H1 (cell line): ENCODE measurements at regions not wholly inside any gene's neighbourhood (a gene's known extent, or its start where the extent isn't known, plus 50 kb on each side); places are given as distances from the start of the nearest gene placed in this dataset.

Source experiments
- CTCF ChIA-PET: fragments of 300-600 bp; sonication (Branson Sonifier 250); formaldehyde crosslinking; loops from one replicate; lab custom pipeline; 2021; ENCODE audit not compliant: partially characterized antibody; lab: Charles Lee
- POLR2A ChIA-PET: fragments of 300-600 bp; sonication (Branson Sonifier 250); formaldehyde crosslinking; loops from one replicate; lab custom pipeline; 2021; ENCODE audit warnings: inconsistent platforms; ENCODE audit not compliant: partially characterized antibody; lab: Charles Lee
- DNase-seq, 2 experiments: peaks; one replicate each; pipeline versions ENCODE4 v3.0.0 to v3.0.0-alpha.2; 2010 to 2022; ENCODE audit warnings: low spot score in 2 of 2, low read depth in 1 of 2, mixed read lengths in 1 of 2
- FAIRE-seq: peaks from 2 replicates; lab custom pipeline; 2011; peaks lifted over from hg19 to GRCh38; lab: Jason Lieb, UNC
- H2AFZ ChIP-seq: 2 replicates; pipeline ENCODE4 v1.8.1; 2012; ENCODE audit warnings: low read length, inconsistent platforms
- H2AK5ac ChIP-seq: 2 replicates; pipeline ENCODE4 v1.6.1; 2013; ENCODE audit warnings: low read depth, low read length
- H2BK120ac ChIP-seq: replicated peaks from 2 replicates; pipeline ENCODE3; 2013; ENCODE audit warnings: low read depth, low read length, inconsistent platforms
- H2BK12ac ChIP-seq: 2 replicates; pipeline ENCODE4 v1.6.1; 2013; ENCODE audit warnings: low read depth, low read length
- H2BK15ac ChIP-seq: 2 replicates; pipeline ENCODE4 v1.6.1; 2013; ENCODE audit warnings: low read length
- H2BK20ac ChIP-seq: 2 replicates; pipeline ENCODE4 v1.6.1; 2013; ENCODE audit warnings: low read length
- H2BK5ac ChIP-seq: 2 replicates; pipeline ENCODE4 v1.6.1; 2013; ENCODE audit warnings: low read depth, low read length
- H3K14ac ChIP-seq: 2 replicates; pipeline ENCODE4 v1.6.1; 2013; ENCODE audit warnings: inconsistent platforms; ENCODE audit not compliant: insufficient read length
- H3K18ac ChIP-seq: 2 replicates; pipeline ENCODE4 v1.6.1; 2013; ENCODE audit warnings: low read length; ENCODE audit errors: extremely low read depth
- H3K23ac ChIP-seq: 2 replicates; pipeline ENCODE4 v1.6.1; 2013; ENCODE audit warnings: inconsistent platforms; ENCODE audit not compliant: insufficient read length
- H3K23me2 ChIP-seq: 2 replicates; pipeline ENCODE4 v1.6.1; 2013; ENCODE audit warnings: low read depth, low read length
- H3K27ac ChIP-seq: 2 replicates; pipeline ENCODE4 v1.6.1; 2011; ENCODE audit warnings: low read depth, low read length, inconsistent platforms
- H3K27me3 ChIP-seq, 4 experiments: replicated peaks in 1 of 4; 1 replicate in 1 of 4; 2 replicates in 3 of 4; pipeline versions ENCODE4 v1.6.1 to v1.8.1; 2011 to 2013; ENCODE audit warnings: low read length in 3 of 4, mild to moderate bottlenecking in 3 of 4, inconsistent platforms in 2 of 4, mixed read lengths in 2 of 4, moderate library complexity in 1 of 4; ENCODE audit not compliant: control insufficient read depth in 3 of 4, insufficient read depth in 3 of 4; ENCODE audit errors: extremely low read depth in 1 of 4
- H3K36me3 ChIP-seq, 4 experiments: 2 replicates each; pipeline versions ENCODE4 v1.6.1 to v1.8.1; 2011 to 2013; ENCODE audit warnings: mild to moderate bottlenecking in 4 of 4, low read length in 3 of 4, moderate library complexity in 2 of 4, control low read depth in 1 of 4, inconsistent platforms in 1 of 4; ENCODE audit not compliant: insufficient read depth in 4 of 4, control insufficient read depth in 2 of 4
- H3K4ac ChIP-seq: replicated peaks from 2 replicates; pipeline ENCODE3; 2013; ENCODE audit warnings: low read length, low read depth, mixed read lengths, inconsistent platforms; ENCODE audit not compliant: insufficient read length
- H3K4me1 ChIP-seq, 4 experiments: replicated peaks in 1 of 4; 1 replicate in 1 of 4; 2 replicates in 3 of 4; pipeline versions ENCODE4 v1.6.1 to v1.8.1; 2011 to 2013; ENCODE audit warnings: low read length in 3 of 4, inconsistent platforms in 2 of 4, mixed read lengths in 1 of 4; ENCODE audit not compliant: insufficient read depth in 4 of 4, control insufficient read depth in 3 of 4
- H3K4me2 ChIP-seq, 2 experiments: 2 replicates each; pipeline versions ENCODE4 v1.6.1 to v1.8.1; 2011 to 2013; ENCODE audit warnings: low read depth in 2 of 2, low read length in 2 of 2, control low read depth in 1 of 2, inconsistent platforms in 1 of 2, mild to moderate bottlenecking in 1 of 2; ENCODE audit not compliant: insufficient read depth in 1 of 2
- H3K4me3 ChIP-seq, 4 experiments: fragments of 200-600, 300-600 bp in 1 of 4; sonication (generic), shearing (Covaris generic), sonication (Bioruptor Twin) in 1 of 4; 2 replicates each; pipeline versions ENCODE4 v1.5.1 to v1.8.1; 2011 to 2016; ENCODE audit warnings: low read length in 4 of 4, low read depth in 3 of 4, control low read depth in 2 of 4, inconsistent platforms in 2 of 4, mild to moderate bottlenecking in 2 of 4, mixed read lengths in 1 of 4, moderate library complexity in 1 of 4; ENCODE audit not compliant: insufficient read depth in 2 of 4; ENCODE audit errors: extremely low read depth in 1 of 4
- H3K56ac ChIP-seq: replicated peaks from 2 replicates; pipeline ENCODE3; 2013; ENCODE audit warnings: low read depth, mild to moderate bottlenecking, mixed read lengths, low read length, inconsistent platforms; ENCODE audit not compliant: insufficient read length
- H3K79me1 ChIP-seq: 2 replicates; pipeline ENCODE4 v1.6.1; 2013; ENCODE audit warnings: low read depth, low read length, control low read depth
- H3K79me2 ChIP-seq, 2 experiments: 2 replicates each; pipeline versions ENCODE4 v1.6.1 to v1.8.1; 2012 to 2013; ENCODE audit warnings: low read length in 2 of 2, mild to moderate bottlenecking in 2 of 2, inconsistent platforms in 1 of 2; ENCODE audit not compliant: insufficient read depth in 2 of 2, control insufficient read depth in 1 of 2
- H3K9ac ChIP-seq, 4 experiments: replicated peaks in 1 of 4; 1 replicate in 1 of 4; 2 replicates in 3 of 4; pipeline versions ENCODE4 v1.6.1 to v1.8.1; 2011 to 2013; ENCODE audit warnings: low read depth in 3 of 4, low read length in 3 of 4, control low read depth in 2 of 4, mild to moderate bottlenecking in 2 of 4, moderate library complexity in 2 of 4, inconsistent platforms in 1 of 4; ENCODE audit errors: extremely low read depth in 1 of 4
- H3K9me3 ChIP-seq, 2 experiments: 2 replicates each; pipeline versions ENCODE4 v1.6.1 to v1.8.1; 2012 to 2013; ENCODE audit warnings: mild to moderate bottlenecking in 2 of 2, moderate library complexity in 2 of 2, control low read depth in 1 of 2, inconsistent platforms in 1 of 2, low read depth in 1 of 2, low read length in 1 of 2, mixed read lengths in 1 of 2; ENCODE audit not compliant: insufficient read depth in 2 of 2
- H4K20me1 ChIP-seq, 2 experiments: replicated peaks in 1 of 2; 2 replicates each; pipeline versions ENCODE3 to v1.8.1; 2011 to 2013; ENCODE audit warnings: inconsistent platforms in 2 of 2, low read length in 2 of 2, mild to moderate bottlenecking in 1 of 2; ENCODE audit not compliant: insufficient read depth in 2 of 2, control insufficient read depth in 1 of 2
- H4K5ac ChIP-seq: 2 replicates; pipeline ENCODE4 v1.6.1; 2013; ENCODE audit warnings: low read length, low read depth, mixed read lengths, inconsistent platforms; ENCODE audit not compliant: insufficient read length
- H4K8ac ChIP-seq: 2 replicates; pipeline ENCODE4 v1.8.0; 2013; ENCODE audit warnings: mild to moderate bottlenecking, moderate library complexity, low read length, inconsistent platforms; ENCODE audit not compliant: insufficient read depth; ENCODE audit errors: extremely low read depth
- H4K91ac ChIP-seq: replicated peaks from 2 replicates; pipeline ENCODE3; 2013; ENCODE audit warnings: low read length, mixed read lengths, inconsistent platforms; ENCODE audit not compliant: insufficient read length
- CBX5 ChIP-seq: fragments of 300-800, 300-1000 bp; sonication (generic); IDR thresholded peaks from 2 replicates; pipeline ENCODE4 v1.7.1; 2016; ENCODE audit warnings: antibody characterized with exemption, low read length, low read depth
- CHD1 ChIP-seq: IDR thresholded peaks from 2 replicates; pipeline ENCODE4 v1.6.1; 2012; ENCODE audit warnings: low read depth, low read length, improper control_type of control experiment
- EGR1 ChIP-seq: IDR thresholded peaks from 2 replicates; pipeline ENCODE4 v1.6.1; 2011; ENCODE audit warnings: low read depth, low read length, borderline replicate concordance
- JUND ChIP-seq: IDR thresholded peaks from 2 replicates; pipeline ENCODE4 v1.6.1; 2011; ENCODE audit warnings: mild to moderate bottlenecking, improper control_type of control experiment, low read length
- NRF1 ChIP-seq: IDR thresholded peaks from 2 replicates; pipeline ENCODE4 v1.6.1; 2011; ENCODE audit warnings: mild to moderate bottlenecking, low read depth, low read length, improper control_type of control experiment
- TAF7 ChIP-seq: optimal IDR thresholded peaks from 2 replicates; pipeline ENCODE3; 2011; ENCODE audit warnings: low read depth, mild to moderate bottlenecking, inconsistent platforms, low read length, moderate library complexity, borderline replicate concordance

GRCh38 chr1:182330303-182330702, 61.3 kb downstream of the GLUL start:
- Histone ChIP-seq H4K5ac (no peak overlapping the region), H2AFZ (no peak overlapping the region), H3K18ac (no peak overlapping the region), H2BK12ac (no peak overlapping the region), H3K56ac (no peak overlapping the region), H3K4ac (no peak overlapping the region), H3K36me3 (no peaks in the 10 kb centered on the region), H4K20me1 (no peaks in the 10 kb centered on the region), H4K91ac (no peak overlapping the region), H3K23ac (no peak overlapping the region), H3K9me3 (no peaks in the 10 kb centered on the region), H2AK5ac (no peak overlapping the region), H3K4me1 (peaks cover 0 to 4% (median 4%) of the 10 kb centered on the region in 4 experiments; a peak in 6 of 7 replicates), H3K23me2 (no peaks in the 10 kb centered on the region), H2BK15ac (no peak overlapping the region), H3K27ac (no peak overlapping the region), H3K9ac (no peak overlapping the region), H2BK5ac (no peak overlapping the region), H2BK20ac (no peak overlapping the region), H3K79me2 (no peaks in the 10 kb centered on the region), H3K4me2 (no peak overlapping the region), H3K79me1 (no peaks in the 10 kb centered on the region), H3K27me3 (no peaks in the 10 kb centered on the region; a peak in 1 of 7 replicates), H4K8ac (no peak overlapping the region), H3K14ac (no peak overlapping the region), H3K4me3 (no peak overlapping the region), H2BK120ac (no peak overlapping the region)
- POLR2A ChIA-PET, result no interaction called here
- TF ChIP-seq CHD1, result no peak
- TF ChIP-seq EGR1, result no peak
- no peak for TF ChIP-seq JUND
- no peak for TF ChIP-seq TAF7
- no peak for TF ChIP-seq NRF1
- no peak for TF ChIP-seq CBX5
- FAIRE-seq (no peak), DNase-seq (no peak)
- CTCF ChIA-PET, result interaction anchor here (1.6 kb wide), 1 partner anchor 67 kb away, joined by 4 read pairs; no protein-coding TSS in a partner anchor
